Sigmoid colon (tissue), 6 donors: ENCODE measurements at regions not wholly inside any gene's neighbourhood (a gene's known extent, or its start where the extent isn't known, plus 50 kb on each side); places are given as distances from the start of the nearest gene placed in this dataset.

Experiments
- DNase-seq: peaks from one replicate; pipeline ENCODE4 v3.0.0-alpha.2; 2019
- H3K27ac ChIP-seq, 4 donors: fragments of 200-600 bp; sonication (generic); one replicate each; pipeline ENCODE4 v1.5.1; 2016 to 2019; ENCODE audit warnings: mild to moderate bottlenecking in 1 of 4
- H3K27me3 ChIP-seq, 3 donors: fragments of 200-600 bp; sonication (generic); one replicate each; pipeline ENCODE4 v1.5.1; 2019; ENCODE audit warnings: mild to moderate bottlenecking in 1 of 3
- H3K36me3 ChIP-seq, 4 donors: fragments of 200-600 bp; sonication (generic); one replicate each; pipeline ENCODE4 v1.5.1; 2016 to 2019
- H3K4me1 ChIP-seq, 4 donors: fragments of 200-600 bp; sonication (generic); one replicate each; pipeline ENCODE4 v1.5.1; 2017 to 2019
- H3K4me3 ChIP-seq, 4 donors: fragments of 200-600 bp; sonication (generic); one replicate each; pipeline ENCODE4 v1.5.1; 2017 to 2019; ENCODE audit warnings: mild to moderate bottlenecking in 2 of 4, moderate library complexity in 1 of 4
- H3K9me3 ChIP-seq, 4 donors: fragments of 200-600 bp in 3 of 4; sonication (generic) in 3 of 4; one replicate each; pipeline versions ENCODE4 v1.5.1 to v1.6.1; 2013 to 2019
- EP300 ChIP-seq, 4 donors: sonication (generic); formaldehyde crosslinking; IDR thresholded peaks; one replicate each; pipeline ENCODE4 v1.6.1; 2017; ENCODE audit warnings: antibody characterized with exemption in 4 of 4
- POLR2A ChIP-seq, 2 donors: fragments of 450-650 bp; IDR thresholded peaks; one replicate each; pipeline ENCODE4 v1.6.1; 2016; ENCODE audit warnings: antibody characterized with exemption in 2 of 2, mild to moderate bottlenecking in 2 of 2, moderate library complexity in 2 of 2
- POLR2AphosphoS5 ChIP-seq, 4 donors: sonication (generic); formaldehyde crosslinking; IDR thresholded peaks; one replicate each; pipeline ENCODE4 v1.6.1; 2017; ENCODE audit warnings: antibody characterized with exemption in 4 of 4
- WGBS, 2 donors: extraction: QIAGEN DNeasy Blood & Tissue Kit; methylation state at CpG; one replicate each; pipeline ENCODE4 v1.1.7; 2013; 5-methylcytosine and 5-hydroxymethylcytosine counted together
- intact Hi-C: fragments of 100-400 bp; cut with DNase I; formaldehyde crosslinking; loops from one replicate; pipeline ENCODE4 v1.15.1; 2023
- TF ChIP-seq, protein P1 (sequence below), 4 experiments: fragments of 450-650 bp in 3 of 4; fragments of 200-600 bp in 1 of 4; IDR thresholded peaks; one replicate each; pipeline ENCODE4 v1.5.1; 2016 to 2019; ENCODE audit warnings: antibody characterized with exemption in 4 of 4, mild to moderate bottlenecking in 3 of 4, moderate library complexity in 2 of 4
- donor health status: healthy with polysubstance abuse.
- donor health status: healthy.

DNA sequence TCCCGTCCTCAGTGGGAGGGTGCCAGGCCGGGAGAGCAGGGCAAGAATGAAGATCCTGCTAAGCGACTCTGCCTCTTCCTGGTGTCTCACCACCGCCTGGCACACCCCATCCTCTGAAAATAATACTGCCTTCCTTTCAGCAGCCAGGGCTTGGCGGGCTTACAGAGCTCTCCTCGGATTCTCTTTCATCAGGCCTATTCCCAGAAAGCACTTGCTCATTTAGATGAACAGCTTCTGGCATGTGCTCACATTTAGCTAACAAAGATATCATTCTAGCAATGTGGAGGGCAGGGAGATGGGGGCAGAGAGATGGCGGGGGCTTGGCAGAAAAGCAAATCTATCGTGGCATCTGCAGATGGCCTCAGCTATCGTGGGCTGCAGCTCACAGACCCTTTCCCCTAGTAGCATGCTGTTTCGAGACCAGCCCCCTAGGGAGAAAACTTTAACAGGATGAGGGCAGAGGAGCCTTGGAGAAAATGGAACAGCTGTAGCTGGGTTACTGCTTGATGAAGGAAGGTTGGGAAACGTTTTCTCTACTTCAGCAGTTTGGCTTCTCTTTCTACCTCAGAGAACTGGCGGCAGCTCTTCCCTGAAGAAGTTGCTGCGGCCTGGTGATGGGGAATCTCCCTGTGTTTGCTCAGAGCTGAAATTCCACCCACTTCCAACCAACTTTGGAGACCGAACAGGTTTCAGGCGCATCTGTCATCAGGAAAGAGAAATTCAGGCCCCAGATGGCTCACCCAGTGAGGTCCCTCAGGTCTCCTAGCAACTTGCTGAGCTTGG is 102.1 kb downstream of the TMEM174 start:
- peak; percentile 78 for DNase-seq
- H3K27me3 ChIP-seq: peaks cover 0 to 4% (median 0%) of the 10 kb centered on the region in 3 donors
- H3K27ac ChIP-seq: peak overlapping the region; percentile 33 to 63 (median 46)
- H3K36me3 ChIP-seq: no peaks in the 10 kb centered on the region
- 69 to 73% methylated on average over 15 of the region's 15 CpGs for WGBS, 2 donors
- intact Hi-C loops: no loop called here
- H3K9me3 ChIP-seq: no peaks in the 10 kb centered on the region
- TF ChIP-seq, protein P1, sequence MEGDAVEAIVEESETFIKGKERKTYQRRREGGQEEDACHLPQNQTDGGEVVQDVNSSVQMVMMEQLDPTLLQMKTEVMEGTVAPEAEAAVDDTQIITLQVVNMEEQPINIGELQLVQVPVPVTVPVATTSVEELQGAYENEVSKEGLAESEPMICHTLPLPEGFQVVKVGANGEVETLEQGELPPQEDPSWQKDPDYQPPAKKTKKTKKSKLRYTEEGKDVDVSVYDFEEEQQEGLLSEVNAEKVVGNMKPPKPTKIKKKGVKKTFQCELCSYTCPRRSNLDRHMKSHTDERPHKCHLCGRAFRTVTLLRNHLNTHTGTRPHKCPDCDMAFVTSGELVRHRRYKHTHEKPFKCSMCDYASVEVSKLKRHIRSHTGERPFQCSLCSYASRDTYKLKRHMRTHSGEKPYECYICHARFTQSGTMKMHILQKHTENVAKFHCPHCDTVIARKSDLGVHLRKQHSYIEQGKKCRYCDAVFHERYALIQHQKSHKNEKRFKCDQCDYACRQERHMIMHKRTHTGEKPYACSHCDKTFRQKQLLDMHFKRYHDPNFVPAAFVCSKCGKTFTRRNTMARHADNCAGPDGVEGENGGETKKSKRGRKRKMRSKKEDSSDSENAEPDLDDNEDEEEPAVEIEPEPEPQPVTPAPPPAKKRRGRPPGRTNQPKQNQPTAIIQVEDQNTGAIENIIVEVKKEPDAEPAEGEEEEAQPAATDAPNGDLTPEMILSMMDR (IDR thresholded peaks at IDR 0.05): no peak
- TF ChIP-seq EP300 (IDR thresholded peaks at IDR 0.05): no peak
- TF ChIP-seq POLR2AphosphoS5 (IDR thresholded peaks at IDR 0.05): peak in 1 of 4 donors; percentile 35
- TF ChIP-seq POLR2A (IDR thresholded peaks at IDR 0.05): no peak
- H3K4me3 ChIP-seq: peak overlapping the region in 3 of 4 donors; percentile 9 to 13 (median 13)
- H3K4me1 ChIP-seq: peaks cover 0 to 17% (median 15%) of the 10 kb centered on the region in 4 donors

DNA sequence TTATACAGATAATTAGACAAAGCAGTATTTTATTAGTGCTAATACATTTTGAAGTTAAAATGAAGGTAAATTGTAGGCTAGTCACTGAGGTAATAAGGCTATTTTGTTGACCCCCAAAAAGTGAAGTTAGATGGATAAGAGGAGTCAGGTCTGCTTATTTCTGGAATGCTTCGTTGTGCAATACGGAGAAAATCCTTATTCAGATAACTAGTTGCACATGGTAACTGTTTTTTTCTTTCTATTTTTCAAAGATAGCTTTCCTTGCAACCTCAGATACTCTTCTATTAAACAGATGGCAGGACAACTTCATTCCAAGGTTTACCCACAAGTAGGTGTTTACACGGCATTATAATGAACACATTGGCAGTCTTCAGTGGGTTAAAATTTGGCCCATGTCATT is 101.1 kb downstream of the TMEM174 start:
- WGBS, 2 donors: 89 to 94% methylated on average over 3 of the region's 3 CpGs

DNA sequence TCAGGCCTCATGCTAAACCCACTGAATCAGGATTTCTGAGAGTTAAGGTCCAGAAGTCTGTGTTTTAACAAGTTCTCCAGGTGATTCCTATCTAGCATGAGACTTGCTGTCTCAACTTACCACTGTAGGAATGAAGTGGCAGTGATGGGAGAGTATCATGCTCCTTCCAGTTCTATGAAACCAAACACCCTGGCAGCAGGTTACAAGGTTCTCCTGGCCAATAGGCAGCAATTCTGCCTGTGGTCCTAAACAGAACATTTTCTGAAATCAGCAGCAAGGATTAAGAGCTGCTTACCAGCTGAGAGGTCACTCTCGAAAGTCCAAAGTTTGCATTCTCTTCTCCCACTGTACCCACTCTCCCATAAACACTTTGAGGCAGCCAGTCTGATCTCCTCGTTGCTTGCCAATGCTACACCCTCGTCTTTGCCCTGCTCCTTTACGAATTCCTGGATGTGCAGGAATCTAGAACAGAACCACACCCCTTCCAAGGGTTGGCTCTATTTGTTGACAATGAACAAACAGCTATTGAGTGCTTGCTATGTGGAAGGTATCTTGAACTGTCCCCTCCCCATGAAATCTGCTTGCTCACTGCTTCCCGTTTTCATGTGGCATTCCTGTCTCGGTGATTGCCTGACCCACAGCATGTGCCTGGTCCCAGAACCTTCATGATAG is 100.5 kb downstream of the TMEM174 start:
- intact Hi-C loops: no loop called here
- no peak for TF ChIP-seq POLR2A (IDR thresholded peaks at IDR 0.05)
- TF ChIP-seq, protein P1 (IDR thresholded peaks at IDR 0.05): no peak
- no peak for TF ChIP-seq EP300 (IDR thresholded peaks at IDR 0.05)
- TF ChIP-seq POLR2AphosphoS5 (IDR thresholded peaks at IDR 0.05): no peak
- peaks cover 0 to 4% (median 0%) of the 10 kb centered on the region in 3 donors for H3K27me3 ChIP-seq
- H3K36me3 ChIP-seq: no peaks in the 10 kb centered on the region
- H3K4me3 ChIP-seq: no peak overlapping the region
- no peak overlapping the region for H3K27ac ChIP-seq
- H3K4me1 ChIP-seq: peaks cover 0 to 17% (median 15%) of the 10 kb centered on the region in 4 donors
- WGBS, 2 donors: 16 to 48% methylated on average over 6 of the region's 6 CpGs
- DNase-seq: no peak
- no peaks in the 10 kb centered on the region for H3K9me3 ChIP-seq

More for the DNA sequence above, 101.1 kb downstream of the TMEM174 start:
- intact Hi-C loops: no loop called here
- Histone ChIP-seq H3K4me1 (peaks cover 0 to 17% (median 15%) of the 10 kb centered on the region in 4 donors), H3K36me3 (no peaks in the 10 kb centered on the region), H3K27me3 (peaks cover 0 to 4% (median 0%) of the 10 kb centered on the region in 3 donors), H3K4me3 (peak overlapping the region in 3 of 4 donors; percentile 9 to 13 (median 13)), H3K27ac (peak overlapping the region in 3 of 4 donors; percentile 33 to 57 (median 36)), H3K9me3 (no peaks in the 10 kb centered on the region)
- no peak for DNase-seq
- TF ChIP-seq POLR2AphosphoS5 (IDR thresholded peaks at IDR 0.05) (no peak), EP300 (IDR thresholded peaks at IDR 0.05) (no peak), POLR2A (IDR thresholded peaks at IDR 0.05) (no peak)
- TF ChIP-seq, protein P1 (IDR thresholded peaks at IDR 0.05): no peak

DNA sequence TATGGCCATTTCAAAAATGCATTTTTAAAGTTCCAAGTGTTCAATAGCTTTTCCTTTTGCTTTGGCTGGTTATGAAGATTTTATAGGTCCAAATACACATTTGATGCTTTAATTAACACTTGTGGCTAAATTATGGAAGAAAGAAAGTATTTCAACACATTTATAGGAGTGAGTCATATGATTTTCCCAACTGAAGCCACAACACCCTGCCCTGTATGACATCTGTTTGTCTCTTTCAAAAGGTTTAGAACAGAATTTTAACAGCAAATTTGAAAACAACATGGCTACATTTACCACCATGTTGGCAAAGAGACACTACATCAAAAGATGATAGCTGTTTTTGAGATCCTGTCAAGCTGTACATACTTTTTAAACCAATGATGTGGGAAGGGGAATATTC is 99.4 kb downstream of the TMEM174 start:
- TF ChIP-seq POLR2AphosphoS5 (IDR thresholded peaks at IDR 0.05) (no peak), POLR2A (IDR thresholded peaks at IDR 0.05) (no peak), EP300 (IDR thresholded peaks at IDR 0.05) (no peak)
- TF ChIP-seq, protein P1 (IDR thresholded peaks at IDR 0.05): no peak
- intact Hi-C loops: no loop called here

More for the DNA sequence above, 99.4 kb downstream of the TMEM174 start:
- no peaks in the 10 kb centered on the region for H3K9me3 ChIP-seq
- no peak overlapping the region for H3K4me3 ChIP-seq
- H3K4me1 ChIP-seq: peaks cover 0 to 20% (median 15%) of the 10 kb centered on the region in 4 donors
- no peak for DNase-seq
- peaks cover 0 to 4% (median 0%) of the 10 kb centered on the region in 3 donors for H3K27me3 ChIP-seq
- no peak overlapping the region for H3K27ac ChIP-seq
- H3K36me3 ChIP-seq: no peaks in the 10 kb centered on the region
